ENCODE measurements at regions not wholly inside any gene's neighbourhood (a gene's known extent, or its start where the extent isn't known, plus 50 kb on each side); places are given as distances from the start of the nearest gene placed in this dataset.

DNA sequence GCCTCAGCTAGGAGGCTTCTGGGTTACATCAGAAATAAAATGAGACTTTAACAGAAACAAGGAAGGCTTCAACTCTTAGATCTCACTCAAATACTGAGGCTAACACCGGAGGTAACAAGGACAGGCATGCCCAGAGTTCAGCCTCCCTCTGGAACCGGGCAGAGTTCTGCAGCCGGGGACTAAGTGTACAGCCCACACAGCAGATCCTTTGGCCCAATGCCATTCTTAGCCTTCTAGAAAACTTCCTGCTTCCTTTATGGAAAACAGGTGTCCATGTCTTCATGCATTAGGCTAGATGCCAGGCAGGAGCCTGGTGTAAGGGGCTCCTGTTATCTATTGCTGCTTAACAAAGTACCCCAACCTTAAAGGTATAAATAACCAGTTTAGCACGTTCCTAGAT is 369.7 kb downstream of the BCOR start:
- TF ChIP-seq CTCF (optimal IDR thresholded peaks at IDR 0.05 in 1 of 3, IDR thresholded peaks at IDR 0.05 in 1 of 3, conservative IDR thresholded peaks at IDR 0.05 in 1 of 3; ENCODE audit: extremely low read depth in 1 of 3, insufficient read depth in 2 of 3, low read length in 3 of 3) (no peak), EZH2 (IDR thresholded peaks at IDR 0.05; ENCODE audit: low read length) (no peak)

Data from keratinocyte (primary cell).